ENCODE measurements at regions not wholly inside any gene's neighbourhood (a gene's known extent, or its start where the extent isn't known, plus 50 kb on each side); places are given as distances from the start of the nearest gene placed in this dataset.
A peak's percentile ranks its signal among the peaks of the same experiment; 100 is the strongest.

- ChIA-PET CTCF (no interaction called here), POLR2A (no interaction called here)
- Mint-ChIP-seq H3K4me3 (no peak overlapping the region), H3K9me3 (no peaks in the 10 kb centered on the region), H3K36me3 (no peaks in the 10 kb centered on the region), H3K27ac (no peak overlapping the region), H3K4me1 (no peaks in the 10 kb centered on the region), H3K27me3 (ENCODE audit: low read depth) (peaks cover 2% of the 10 kb centered on the region)
- DNase-seq (ENCODE audit: low spot score) (no peak), ATAC-seq (no peak)
- TF ChIP-seq PRDM15 (CRISPR knock-in tag; IDR thresholded peaks at IDR 0.05) (peak; percentile 22; the same call in 1 of the 2 replicates), NR1H2 (CRISPR knock-in tag; IDR thresholded peaks at IDR 0.05) (no peak)
These were observed 168.5 kb downstream of the EN1 start for GRCh38 chr2:118678985-118679384.

GRCh38 chr2:118677546-118677945 is 169.9 kb downstream of the EN1 start:
- Mint-ChIP-seq H3K4me1 (no peaks in the 10 kb centered on the region), H3K27ac (no peak overlapping the region), H3K36me3 (no peaks in the 10 kb centered on the region), H3K27me3 (ENCODE audit: low read depth) (no peaks in the 10 kb centered on the region; the same call in 1 of the 2 replicates), H3K9me3 (no peaks in the 10 kb centered on the region), H3K4me3 (no peak overlapping the region)
- CTCF ChIA-PET = no interaction called here
- ATAC-seq = 0 out of 2 replicates have a peak, but pooled peaks have one; percentile 28
- no peak for DNase-seq (ENCODE audit: low spot score)
- POLR2A ChIA-PET = no interaction called here
- TF ChIP-seq ZNF416 (CRISPR knock-in tag; IDR thresholded peaks at IDR 0.05) (no peak), HMGA2 (CRISPR knock-in tag; IDR thresholded peaks at IDR 0.05) (no peak), NFYB (CRISPR knock-in tag; conservative IDR thresholded peaks at IDR 0.05; ENCODE audit: low read depth) (no peak), ELF4 (CRISPR knock-in tag; IDR thresholded peaks at IDR 0.05; ENCODE audit: low read depth) (no peak), USF1 (CRISPR knock-in tag; IDR thresholded peaks at IDR 0.05) (no peak), FOXP1 (CRISPR knock-in tag; IDR thresholded peaks at IDR 0.05; ENCODE audit: borderline replicate concordance) (no peak)
- TF ChIP-seq, protein P1, sequence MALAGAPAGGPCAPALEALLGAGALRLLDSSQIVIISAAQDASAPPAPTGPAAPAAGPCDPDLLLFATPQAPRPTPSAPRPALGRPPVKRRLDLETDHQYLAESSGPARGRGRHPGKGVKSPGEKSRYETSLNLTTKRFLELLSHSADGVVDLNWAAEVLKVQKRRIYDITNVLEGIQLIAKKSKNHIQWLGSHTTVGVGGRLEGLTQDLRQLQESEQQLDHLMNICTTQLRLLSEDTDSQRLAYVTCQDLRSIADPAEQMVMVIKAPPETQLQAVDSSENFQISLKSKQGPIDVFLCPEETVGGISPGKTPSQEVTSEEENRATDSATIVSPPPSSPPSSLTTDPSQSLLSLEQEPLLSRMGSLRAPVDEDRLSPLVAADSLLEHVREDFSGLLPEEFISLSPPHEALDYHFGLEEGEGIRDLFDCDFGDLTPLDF (CRISPR knock-in tag; IDR thresholded peaks at IDR 0.05) = no peak
- TF ChIP-seq, protein P2, sequence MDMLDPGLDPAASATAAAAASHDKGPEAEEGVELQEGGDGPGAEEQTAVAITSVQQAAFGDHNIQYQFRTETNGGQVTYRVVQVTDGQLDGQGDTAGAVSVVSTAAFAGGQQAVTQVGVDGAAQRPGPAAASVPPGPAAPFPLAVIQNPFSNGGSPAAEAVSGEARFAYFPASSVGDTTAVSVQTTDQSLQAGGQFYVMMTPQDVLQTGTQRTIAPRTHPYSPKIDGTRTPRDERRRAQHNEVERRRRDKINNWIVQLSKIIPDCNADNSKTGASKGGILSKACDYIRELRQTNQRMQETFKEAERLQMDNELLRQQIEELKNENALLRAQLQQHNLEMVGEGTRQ (CRISPR knock-in tag; IDR thresholded peaks at IDR 0.05) = no peak
- TF ChIP-seq, protein P3, sequence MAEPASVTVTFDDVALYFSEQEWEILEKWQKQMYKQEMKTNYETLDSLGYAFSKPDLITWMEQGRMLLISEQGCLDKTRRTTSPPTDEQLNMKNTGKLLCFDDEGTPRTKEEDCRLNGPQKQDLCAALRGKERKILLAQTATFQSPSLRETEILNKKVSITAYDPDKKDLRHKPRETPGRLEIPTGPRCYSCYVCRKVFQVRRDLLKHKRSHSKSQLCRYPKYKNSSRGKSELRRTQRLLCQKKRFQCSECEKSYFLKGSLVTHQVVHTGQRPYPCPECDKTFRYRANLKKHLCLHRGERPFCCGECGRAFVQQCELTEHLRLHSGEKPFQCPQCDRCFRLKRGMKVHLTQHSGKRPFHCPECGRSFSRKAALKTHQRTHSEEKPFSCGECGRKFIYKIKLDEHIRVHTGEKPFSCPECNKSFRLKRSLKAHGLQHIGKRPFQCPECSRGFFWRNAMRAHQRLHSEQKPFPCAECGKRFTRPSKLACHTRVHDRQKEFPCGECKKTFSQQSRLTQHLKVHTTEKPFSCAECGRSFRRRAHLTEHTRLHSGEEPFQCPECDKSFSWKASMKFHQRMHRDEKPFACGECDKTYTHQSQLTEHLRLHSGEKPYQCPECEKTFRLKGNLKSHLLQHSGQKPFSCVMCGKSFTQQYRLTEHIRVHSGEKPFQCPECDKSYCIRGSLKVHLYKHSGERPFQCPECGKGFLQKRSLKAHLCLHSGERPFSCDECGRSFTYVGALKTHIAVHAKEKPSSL (CRISPR knock-in tag; conservative IDR thresholded peaks at IDR 0.05) = no peak
- TF ChIP-seq, protein P4, sequence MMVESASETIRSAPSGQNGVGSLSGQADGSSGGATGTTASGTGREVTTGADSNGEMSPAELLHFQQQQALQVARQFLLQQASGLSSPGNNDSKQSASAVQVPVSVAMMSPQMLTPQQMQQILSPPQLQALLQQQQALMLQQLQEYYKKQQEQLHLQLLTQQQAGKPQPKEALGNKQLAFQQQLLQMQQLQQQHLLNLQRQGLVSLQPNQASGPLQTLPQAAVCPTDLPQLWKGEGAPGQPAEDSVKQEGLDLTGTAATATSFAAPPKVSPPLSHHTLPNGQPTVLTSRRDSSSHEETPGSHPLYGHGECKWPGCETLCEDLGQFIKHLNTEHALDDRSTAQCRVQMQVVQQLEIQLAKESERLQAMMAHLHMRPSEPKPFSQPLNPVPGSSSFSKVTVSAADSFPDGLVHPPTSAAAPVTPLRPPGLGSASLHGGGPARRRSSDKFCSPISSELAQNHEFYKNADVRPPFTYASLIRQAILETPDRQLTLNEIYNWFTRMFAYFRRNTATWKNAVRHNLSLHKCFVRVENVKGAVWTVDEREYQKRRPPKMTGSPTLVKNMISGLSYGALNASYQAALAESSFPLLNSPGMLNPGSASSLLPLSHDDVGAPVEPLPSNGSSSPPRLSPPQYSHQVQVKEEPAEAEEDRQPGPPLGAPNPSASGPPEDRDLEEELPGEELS (CRISPR knock-in tag; IDR thresholded peaks at IDR 0.05) = no peak

All from WTC11 (cell line).